GM18526 (cell line): ENCODE measurements at regions not wholly inside any gene's neighbourhood (a gene's known extent, or its start where the extent isn't known, plus 50 kb on each side); places are given as distances from the start of the nearest gene placed in this dataset.

Experiments
- POLR2A ChIP-seq: IDR thresholded peaks from 3 replicates; pipeline ENCODE4 v1.6.1; 2011; ENCODE audit not compliant: insufficient read length; ENCODE audit errors: extremely low read depth

GRCh38 chr16:86761111-86762031 lies 183.0 kb downstream of the FOXL1 start:
- no peak for TF ChIP-seq POLR2A

- no peak for TF ChIP-seq POLR2A
Measured at GRCh38 chr16:86762095-86762494, 183.7 kb downstream of the FOXL1 start.

GRCh38 chr16:86763819-86764218 lies 185.5 kb downstream of the FOXL1 start:
- TF ChIP-seq POLR2A: no peak

- TF ChIP-seq POLR2A: no peak
Measured at GRCh38 chr16:86764551-86764950, 186.2 kb downstream of the FOXL1 start.

DNA sequence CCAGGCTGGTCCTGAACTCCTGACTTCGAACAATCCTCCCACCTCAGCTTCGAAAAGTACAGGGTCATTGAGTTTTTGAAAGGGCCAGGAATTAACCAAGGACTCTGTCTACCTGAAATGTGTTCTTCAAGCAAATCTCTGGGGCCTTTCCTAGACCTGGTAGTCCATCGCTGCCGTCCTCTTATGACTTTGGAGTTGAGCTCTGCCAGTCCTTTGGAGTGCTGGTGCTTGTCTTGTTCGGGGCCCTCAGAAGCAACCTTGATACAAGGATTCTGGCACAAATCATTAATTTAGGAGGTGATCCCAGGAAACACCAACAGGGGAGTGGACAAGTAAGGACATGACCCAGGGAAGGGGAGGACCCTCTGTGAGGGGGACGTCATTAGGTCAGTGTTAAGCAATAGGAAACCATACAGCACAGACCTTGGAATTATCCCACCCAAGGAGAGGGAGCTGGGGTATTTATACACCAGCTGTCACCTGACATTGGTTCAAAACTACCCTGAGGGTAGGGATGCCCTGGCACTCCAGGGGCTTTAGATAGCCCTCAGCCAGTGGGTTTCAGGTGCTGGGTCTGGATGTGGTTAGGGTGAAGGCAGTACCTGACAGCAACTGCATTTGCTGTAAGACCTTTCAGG lies 187.2 kb downstream of the FOXL1 start:
- TF ChIP-seq POLR2A: no peak

- no peak for TF ChIP-seq POLR2A
Measured at GRCh38 chr16:86766700-86767099, 188.4 kb downstream of the FOXL1 start.

- no peak for TF ChIP-seq POLR2A
Measured at GRCh38 chr16:86768228-86768791, 190.0 kb downstream of the FOXL1 start.

GRCh38 chr16:86768999-86769398 lies 190.7 kb downstream of the FOXL1 start:
- TF ChIP-seq POLR2A: no peak

DNA sequence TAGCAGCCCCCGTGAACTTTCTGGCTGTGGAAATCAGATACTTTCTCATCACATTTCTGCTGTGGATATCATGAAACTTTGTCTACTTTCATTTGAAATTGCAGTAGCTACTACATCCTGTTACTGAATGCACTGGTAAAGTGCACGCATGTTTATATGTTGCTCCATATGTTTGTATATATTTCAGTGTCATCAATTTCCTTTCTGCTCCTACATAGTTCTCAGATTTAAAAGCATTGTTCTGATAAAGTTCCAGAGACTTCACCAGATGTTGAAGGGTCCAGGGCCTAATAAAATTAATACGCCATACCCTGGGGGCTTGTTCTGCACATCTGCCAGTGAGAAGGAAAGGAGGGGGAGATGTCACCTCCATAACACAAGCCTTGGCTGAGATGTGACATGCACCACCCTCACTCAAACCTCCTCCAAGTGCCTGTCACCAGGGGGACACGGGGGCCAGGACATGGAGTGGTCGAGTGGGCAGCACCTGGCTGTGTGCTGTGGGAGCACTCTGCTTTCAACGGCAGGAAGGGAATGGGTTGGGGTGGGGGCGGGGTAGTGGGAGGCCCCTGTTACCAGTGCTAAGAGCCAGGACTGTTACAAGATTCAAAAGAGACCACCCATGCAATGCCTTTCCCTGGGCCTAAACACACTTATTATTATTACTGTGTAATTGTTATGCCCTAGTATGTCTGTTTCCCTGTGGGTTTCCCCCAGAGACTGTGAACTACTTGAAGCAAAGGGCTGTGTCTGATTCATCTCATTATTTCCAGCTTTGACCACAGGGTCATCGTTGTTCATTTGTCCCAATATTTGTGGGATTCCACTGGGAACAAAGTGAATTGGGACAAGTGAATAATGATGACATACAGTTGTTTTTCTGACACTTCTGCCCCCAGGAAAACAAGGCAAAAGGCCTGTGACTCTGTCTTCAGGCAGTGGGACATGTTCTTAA lies 193.4 kb downstream of the FOXL1 start:
- no peak for TF ChIP-seq POLR2A

- TF ChIP-seq POLR2A: no peak
Measured at GRCh38 chr16:86772671-86773353, 194.5 kb downstream of the FOXL1 start.

GRCh38 chr16:86773354-86773715 lies 195.0 kb downstream of the FOXL1 start:
- no peak for TF ChIP-seq POLR2A

- TF ChIP-seq POLR2A: no peak
Measured at GRCh38 chr16:86774931-86775330, 196.6 kb downstream of the FOXL1 start.

DNA sequence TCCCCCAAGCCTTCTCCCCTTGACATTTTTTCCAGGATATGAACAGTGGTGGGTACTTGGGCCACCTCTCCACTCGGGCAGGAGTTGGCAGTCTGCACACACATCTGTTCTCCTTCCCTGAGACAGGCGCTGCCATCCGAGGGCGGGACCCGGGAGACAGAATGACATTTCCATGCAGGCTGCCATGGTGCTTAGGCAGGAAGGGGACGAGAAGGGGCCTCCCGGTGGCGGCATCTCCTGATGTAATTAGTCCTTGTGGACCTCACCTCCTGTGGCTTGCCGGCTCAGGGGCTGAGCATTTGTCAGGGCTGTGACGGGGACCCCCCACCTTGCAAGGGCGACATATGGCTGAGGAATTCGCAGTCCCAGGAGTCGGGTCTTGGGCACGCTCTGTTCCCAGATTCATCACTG lies 197.2 kb downstream of the FOXL1 start:
- TF ChIP-seq POLR2A: no peak

GRCh38 chr16:86777381-86777946 lies 199.1 kb downstream of the FOXL1 start:
- TF ChIP-seq POLR2A: no peak
